ENCODE measurements at regions not wholly inside any gene's neighbourhood (a gene's known extent, or its start where the extent isn't known, plus 50 kb on each side); places are given as distances from the start of the nearest gene placed in this dataset.
"Not testable (repeated sequence)": the region's sequence is repeated elsewhere in the genome, so short reads cannot be mapped to it uniquely, and the experiment has no call there.

- DNase-seq = no peak
These were observed 488.4 kb upstream of the ADGRL2 start for GRCh38 chr1:81312272-81312754.

GRCh38 chr1:81310250-81310649, 490.5 kb upstream of the ADGRL2 start:
- DNase-seq = no peak

GRCh38 chr1:81308191-81308590, 492.5 kb upstream of the ADGRL2 start:
- DNase-seq = no peak

GRCh38 chr1:81307786-81308185, 492.9 kb upstream of the ADGRL2 start:
- no peak for DNase-seq

GRCh38 chr1:81305997-81306452, 494.7 kb upstream of the ADGRL2 start:
- no peak for DNase-seq

GRCh38 chr1:81304187-81304586, 496.5 kb upstream of the ADGRL2 start:
- DNase-seq = no peak

- DNase-seq = no peak
These were observed 500.8 kb upstream of the ADGRL2 start for GRCh38 chr1:81299892-81300291.

- DNase-seq = no peak
These were observed 502.5 kb upstream of the ADGRL2 start for GRCh38 chr1:81298266-81298665.

- DNase-seq = no peak
These were observed 504.1 kb upstream of the ADGRL2 start for GRCh38 chr1:81296601-81297000.

- DNase-seq = no peak
These were observed 510.4 kb upstream of the ADGRL2 start for GRCh38 chr1:81290326-81290725.

GRCh38 chr1:81288689-81289088, 512.0 kb upstream of the ADGRL2 start:
- DNase-seq = no peak

- no peak for DNase-seq
These were observed 513.2 kb upstream of the ADGRL2 start for GRCh38 chr1:81287411-81288080.

- DNase-seq = no peak
These were observed 530.7 kb upstream of the ADGRL2 start for GRCh38 chr1:81270051-81270450.

- DNase-seq = no peak
These were observed 535.8 kb upstream of the ADGRL2 start for GRCh38 chr1:81264976-81265375.

- DNase-seq = no peak
These were observed 540.9 kb upstream of the ADGRL2 start for GRCh38 chr1:81259625-81260411.

GRCh38 chr1:81254560-81254959, 546.2 kb upstream of the ADGRL2 start:
- DNase-seq = no peak

- DNase-seq = no peak
These were observed 546.7 kb upstream of the ADGRL2 start for GRCh38 chr1:81254068-81254467.

GRCh38 chr1:81252471-81253151, 548.1 kb upstream of the ADGRL2 start:
- DNase-seq = no peak

GRCh38 chr1:81250825-81251224, 549.9 kb upstream of the ADGRL2 start:
- not testable (repeated sequence) for DNase-seq

- not testable (repeated sequence) for DNase-seq
These were observed 555.5 kb upstream of the ADGRL2 start for GRCh38 chr1:81245084-81245715.

GRCh38 chr1:81244612-81245011, 556.1 kb upstream of the ADGRL2 start:
- not testable (repeated sequence) for DNase-seq

- no peak for DNase-seq
These were observed 558.6 kb upstream of the ADGRL2 start for GRCh38 chr1:81242103-81242502.

- no peak for DNase-seq
These were observed 562.6 kb upstream of the ADGRL2 start for GRCh38 chr1:81238129-81238528.

Measured in CD4-positive, alpha-beta T cell treated with Interleukin-1 beta for 1 hour (primary cell).